Esophagus muscularis mucosa (tissue), 4 donors: ENCODE measurements at regions not wholly inside any gene's neighbourhood (a gene's known extent, or its start where the extent isn't known, plus 50 kb on each side); places are given as distances from the start of the nearest gene placed in this dataset.
"Not testable (repeated sequence)": the region's sequence is repeated elsewhere in the genome, so short reads cannot be mapped to it uniquely, and the experiment has no call there.

ENCODE experiments used
- DNase-seq: peaks from one replicate; pipeline ENCODE4 v3.0.0-alpha.2; 2017; ENCODE audit errors: extremely low spot score
- H3K27ac ChIP-seq, 4 donors: fragments of 200-600 bp; sonication (generic); replicated peaks in 1 of 4; 1 replicate in 3 of 4; 2 replicates in 1 of 4; pipeline ENCODE4 v1.5.1; 2016 to 2019; ENCODE audit warnings: mild to moderate bottlenecking in 1 of 4
- H3K27me3 ChIP-seq, 4 donors: fragments of 200-600 bp; sonication (generic); one replicate each; pipeline versions ENCODE4 v1.5.1 to v1.6.0; 2016 to 2019
- H3K36me3 ChIP-seq, 4 donors: fragments of 200-600 bp; sonication (generic); one replicate each; pipeline ENCODE4 v1.5.1; 2016 to 2019
- H3K4me1 ChIP-seq, 4 donors: fragments of 200-600 bp; sonication (generic); one replicate each; pipeline ENCODE4 v1.5.1; 2016 to 2019
- H3K4me3 ChIP-seq, 4 donors: fragments of 200-600 bp; sonication (generic); 1 replicate in 2 of 4; 2 replicates in 2 of 4; pipeline ENCODE4 v1.5.1; 2016 to 2019; ENCODE audit warnings: mild to moderate bottlenecking in 4 of 4, moderate library complexity in 1 of 4
- H3K9me3 ChIP-seq, 4 donors: fragments of 200-600 bp; sonication (generic); 1 replicate in 3 of 4; 2 replicates in 1 of 4; pipeline ENCODE4 v1.5.1; 2016 to 2019
- EP300 ChIP-seq: sonication (generic); formaldehyde crosslinking; IDR thresholded peaks from one replicate; pipeline ENCODE4 v1.6.1; 2017; ENCODE audit warnings: antibody characterized with exemption
- POLR2A ChIP-seq: fragments of 450-650 bp; IDR thresholded peaks from one replicate; pipeline ENCODE4 v1.6.1; 2017; ENCODE audit warnings: antibody characterized with exemption, moderate library complexity, mild to moderate bottlenecking, low read depth
- POLR2AphosphoS5 ChIP-seq, 2 donors: sonication (generic); formaldehyde crosslinking; IDR thresholded peaks; one replicate each; pipeline ENCODE4 v1.6.1; 2017; ENCODE audit warnings: antibody characterized with exemption in 2 of 2
- WGBS: methylation state at CpG from one replicate; pipeline ENCODE4 v1.1.5; 2018; 5-methylcytosine and 5-hydroxymethylcytosine counted together
- intact Hi-C: fragments of 100-400 bp; cut with DNase I; formaldehyde crosslinking; loops from one replicate; pipeline ENCODE4 v1.15.1; 2023
- TF ChIP-seq, protein P1 (sequence below), 3 experiments: fragments of 200-600 bp in 2 of 3; fragments of 450-650 bp in 1 of 3; sonication (generic) in 2 of 3; IDR thresholded peaks; one replicate each; pipeline ENCODE4 v1.5.1; 2017 to 2019; ENCODE audit warnings: antibody characterized with exemption in 3 of 3, mild to moderate bottlenecking in 2 of 3, moderate library complexity in 1 of 3

DNA sequence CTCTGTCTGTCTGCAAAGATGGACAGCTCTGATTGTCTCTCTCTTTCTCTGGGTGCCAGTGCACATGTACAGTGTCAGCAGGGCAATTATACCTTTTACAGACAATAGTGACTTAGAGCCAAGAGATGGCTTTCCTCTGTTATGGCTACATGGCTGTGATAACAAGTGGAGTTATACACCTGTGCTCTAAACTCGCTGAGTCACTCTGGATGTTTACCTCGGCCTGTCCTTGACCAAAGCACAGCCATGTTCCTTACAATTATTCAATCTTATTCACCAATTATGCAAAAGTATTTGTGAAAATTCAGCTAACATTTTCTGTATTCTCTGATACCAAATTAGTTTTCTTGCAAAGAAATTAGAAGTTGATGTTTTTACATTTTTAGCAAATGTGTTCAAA is 475.5 kb upstream of the CCDC196 start:
- H3K27me3 ChIP-seq: no peaks in the 10 kb centered on the region
- H3K27ac ChIP-seq: no peak overlapping the region
- no peaks in the 10 kb centered on the region for H3K36me3 ChIP-seq
- 82% methylated on average over 2 of the region's 2 CpGs for WGBS
- H3K4me3 ChIP-seq: no peak overlapping the region
- no peaks in the 10 kb centered on the region for H3K9me3 ChIP-seq
- DNase-seq: no peak
- TF ChIP-seq EP300: no peak
- TF ChIP-seq, protein P1, sequence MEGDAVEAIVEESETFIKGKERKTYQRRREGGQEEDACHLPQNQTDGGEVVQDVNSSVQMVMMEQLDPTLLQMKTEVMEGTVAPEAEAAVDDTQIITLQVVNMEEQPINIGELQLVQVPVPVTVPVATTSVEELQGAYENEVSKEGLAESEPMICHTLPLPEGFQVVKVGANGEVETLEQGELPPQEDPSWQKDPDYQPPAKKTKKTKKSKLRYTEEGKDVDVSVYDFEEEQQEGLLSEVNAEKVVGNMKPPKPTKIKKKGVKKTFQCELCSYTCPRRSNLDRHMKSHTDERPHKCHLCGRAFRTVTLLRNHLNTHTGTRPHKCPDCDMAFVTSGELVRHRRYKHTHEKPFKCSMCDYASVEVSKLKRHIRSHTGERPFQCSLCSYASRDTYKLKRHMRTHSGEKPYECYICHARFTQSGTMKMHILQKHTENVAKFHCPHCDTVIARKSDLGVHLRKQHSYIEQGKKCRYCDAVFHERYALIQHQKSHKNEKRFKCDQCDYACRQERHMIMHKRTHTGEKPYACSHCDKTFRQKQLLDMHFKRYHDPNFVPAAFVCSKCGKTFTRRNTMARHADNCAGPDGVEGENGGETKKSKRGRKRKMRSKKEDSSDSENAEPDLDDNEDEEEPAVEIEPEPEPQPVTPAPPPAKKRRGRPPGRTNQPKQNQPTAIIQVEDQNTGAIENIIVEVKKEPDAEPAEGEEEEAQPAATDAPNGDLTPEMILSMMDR (IDR thresholded peaks at IDR 0.05): no peak
- intact Hi-C loops: no loop called here
- H3K4me1 ChIP-seq: no peaks in the 10 kb centered on the region

DNA sequence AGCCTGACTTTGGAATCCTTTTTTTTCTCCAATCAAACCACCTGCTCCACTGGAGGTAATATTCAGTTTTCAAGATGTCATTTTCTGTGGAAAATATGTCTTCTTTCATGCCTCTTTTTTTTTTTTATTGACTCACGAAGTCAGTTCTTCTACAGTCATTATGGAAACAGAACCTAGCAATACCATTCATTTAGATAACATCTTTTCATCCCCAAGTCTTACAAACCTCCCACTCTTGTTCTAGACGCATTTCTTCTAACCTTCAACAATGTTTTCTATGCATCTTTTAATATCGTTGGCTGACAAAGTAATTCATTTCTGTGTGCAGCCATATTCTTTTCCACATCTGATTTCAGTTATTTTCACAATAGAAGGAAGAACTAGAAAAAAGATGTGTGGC is 474.3 kb upstream of the CCDC196 start:
- no peaks in the 10 kb centered on the region for H3K36me3 ChIP-seq
- no peak overlapping the region for H3K4me3 ChIP-seq
- no peak for TF ChIP-seq EP300
- TF ChIP-seq POLR2A: no peak
- TF ChIP-seq, protein P1 (IDR thresholded peaks at IDR 0.05): no peak
- no peak for TF ChIP-seq POLR2AphosphoS5 (IDR thresholded peaks at IDR 0.05)
- intact Hi-C loops: no loop called here
- H3K27me3 ChIP-seq: no peaks in the 10 kb centered on the region
- DNase-seq: no peak
- H3K27ac ChIP-seq: no peak overlapping the region
- no peaks in the 10 kb centered on the region for H3K4me1 ChIP-seq
- 54% methylated on average over 3 of the region's 3 CpGs for WGBS
- no peaks in the 10 kb centered on the region for H3K9me3 ChIP-seq

DNA sequence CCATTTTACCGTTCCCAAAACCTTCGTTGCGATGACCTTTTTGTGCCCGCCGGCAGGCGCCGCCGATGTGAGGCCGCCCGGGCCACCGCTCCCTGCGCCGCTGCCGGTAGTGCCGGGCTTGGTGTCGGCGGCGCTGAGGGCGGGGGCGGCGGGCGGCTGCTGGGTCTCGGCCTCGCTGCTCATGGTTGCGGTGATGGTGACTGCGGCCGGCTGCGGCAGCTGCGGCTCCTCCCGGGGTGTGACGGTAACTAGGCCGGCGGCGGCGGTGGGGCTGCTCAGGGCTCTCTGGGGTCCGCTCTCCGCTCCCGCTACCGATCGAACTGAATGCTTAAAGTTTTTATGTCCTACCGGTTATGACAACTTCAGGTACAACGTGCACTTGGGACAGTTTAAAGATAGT is 472.6 kb upstream of the CCDC196 start:
- H3K27me3 ChIP-seq, H3K4me3 ChIP-seq, H3K9me3 ChIP-seq, H3K4me1 ChIP-seq, DNase-seq, H3K27ac ChIP-seq, H3K36me3 ChIP-seq, intact Hi-C loops: not testable (repeated sequence)
- WGBS: 84% methylated on average over 27 of the region's 42 CpGs

DNA sequence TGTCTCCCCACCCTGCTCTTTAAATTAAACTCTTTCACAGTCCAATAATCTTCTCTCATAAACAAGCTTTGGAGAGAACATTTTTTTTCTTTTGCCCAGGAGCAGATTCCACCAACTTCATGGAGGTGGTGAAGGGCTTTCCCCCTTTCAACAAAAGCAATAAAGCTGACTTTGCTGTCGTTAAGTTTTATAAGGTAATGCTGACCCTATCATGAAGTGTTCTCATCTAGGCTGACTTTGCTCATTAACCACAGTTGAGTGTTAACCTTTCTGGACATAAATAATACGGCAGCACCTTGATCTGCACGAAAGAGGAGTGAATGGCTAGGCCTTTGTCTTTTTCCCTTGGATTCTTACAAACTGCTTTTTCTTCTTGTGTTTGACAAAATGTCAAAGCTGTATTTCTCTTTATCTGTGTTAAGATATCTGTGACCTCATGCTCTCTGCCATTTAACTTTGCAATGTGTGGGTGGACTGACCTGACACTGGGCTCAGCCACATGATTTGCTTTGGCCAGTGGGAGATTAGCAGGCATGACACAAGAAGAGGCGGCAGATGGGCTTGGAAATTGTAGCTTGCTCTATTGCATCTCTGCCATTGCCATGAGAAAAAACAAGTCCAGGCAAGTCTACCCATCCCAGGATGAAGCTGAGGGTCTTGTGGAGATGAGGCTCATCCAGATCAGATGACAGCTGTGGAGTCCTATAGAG is 470.9 kb upstream of the CCDC196 start:
- Histone ChIP-seq H3K9me3 (no peaks in the 10 kb centered on the region), H3K27ac (no peak overlapping the region), H3K4me3 (no peak overlapping the region), H3K27me3 (no peaks in the 10 kb centered on the region), H3K36me3 (no peaks in the 10 kb centered on the region), H3K4me1 (no peaks in the 10 kb centered on the region)
- 44% methylated on average over 4 of the region's 4 CpGs for WGBS
- intact Hi-C loops: no loop called here
- no peak for TF ChIP-seq EP300
- no peak for TF ChIP-seq POLR2AphosphoS5 (IDR thresholded peaks at IDR 0.05)
- TF ChIP-seq, protein P1 (IDR thresholded peaks at IDR 0.05): no peak
- no peak for TF ChIP-seq POLR2A
- DNase-seq: no peak

DNA sequence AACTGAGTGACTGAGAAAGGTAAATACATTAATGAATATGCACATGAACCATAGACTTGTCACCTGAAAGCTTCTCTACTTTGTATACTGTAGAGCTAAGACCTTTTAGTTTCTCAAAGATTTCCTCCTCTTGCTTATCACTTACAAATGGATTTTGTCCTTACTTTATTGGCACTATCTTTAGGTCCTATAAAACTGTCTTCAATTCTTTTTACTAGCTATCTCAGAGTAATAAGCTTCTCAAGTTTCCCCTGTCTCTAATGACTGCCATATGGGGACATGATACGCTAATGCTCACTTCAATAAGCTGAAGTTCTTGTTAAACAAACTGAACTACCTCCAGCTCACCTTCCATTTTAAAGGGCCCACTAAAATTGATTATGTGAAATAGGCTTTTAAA is 468.2 kb upstream of the CCDC196 start:
- TF ChIP-seq, protein P1 (IDR thresholded peaks at IDR 0.05): no peak
- TF ChIP-seq POLR2AphosphoS5 (IDR thresholded peaks at IDR 0.05): no peak
- WGBS: 97% methylated on average over 1 of the region's 1 CpG
- Histone ChIP-seq H3K36me3 (no peaks in the 10 kb centered on the region), H3K4me3 (no peak overlapping the region), H3K27me3 (no peaks in the 10 kb centered on the region), H3K27ac (no peak overlapping the region), H3K4me1 (no peaks in the 10 kb centered on the region), H3K9me3 (no peaks in the 10 kb centered on the region)
- DNase-seq: no peak
- intact Hi-C loops: no loop called here
